K562 (cell line): ENCODE measurements at regions not wholly inside any gene's neighbourhood (a gene's known extent, or its start where the extent isn't known, plus 50 kb on each side); places are given as distances from the start of the nearest gene placed in this dataset.

Experiments
- FUS ChIP-seq: fragments of 200-400 bp; formaldehyde crosslinking; optimal IDR thresholded peaks from 2 replicates; pipeline ENCODE3; 2017; ENCODE audit warnings: low read depth, low read length
- MED1 ChIP-seq: sonication (generic); formaldehyde crosslinking; IDR thresholded peaks from 2 replicates; pipeline ENCODE4 v1.8.1; 2023; ENCODE audit warnings: missing genetic modification reagents, borderline replicate concordance
- MTA1 ChIP-seq: fragments of 450-650 bp; IDR thresholded peaks from 2 replicates; pipeline ENCODE4 v1.6.1; 2017; ENCODE audit warnings: borderline replicate concordance
- MXI1 ChIP-seq: IDR thresholded peaks from 2 replicates; pipeline ENCODE4 v1.6.1; 2011; ENCODE audit warnings: low read depth, mild to moderate bottlenecking, improper control_type of control experiment, low read length
- PCBP1 ChIP-seq: fragments of 200-400 bp; formaldehyde crosslinking; IDR thresholded peaks from 2 replicates; pipeline ENCODE4 v1.6.1; 2018; ENCODE audit warnings: mild to moderate bottlenecking, low read depth, low read length; ENCODE audit not compliant: poor library complexity, severe bottlenecking
- POLR2A ChIP-seq: fragments of 450-650 bp; conservative IDR thresholded peaks from 2 replicates; pipeline ENCODE4 v1.6.1; 2016
- POLR2AphosphoS5 ChIP-seq: IDR thresholded peaks from 2 replicates; pipeline ENCODE4 v1.6.1; 2011; ENCODE audit warnings: mild to moderate bottlenecking, low read depth, low read length, moderate library complexity; ENCODE audit not compliant: control insufficient read depth, insufficient read depth
- XRCC3 ChIP-seq: fragments of 450-650 bp; IDR thresholded peaks from 2 replicates; pipeline ENCODE4 v1.6.1; 2017; ENCODE audit warnings: mild to moderate bottlenecking, moderate library complexity
- ZBTB1 ChIP-seq: sonication (generic); formaldehyde crosslinking; IDR thresholded peaks from 2 replicates; pipeline ENCODE4 v1.8.1; 2023; ENCODE audit warnings: missing genetic modification reagents, low read depth, mild to moderate bottlenecking, borderline replicate concordance
- ZNF124 ChIP-seq: sonication (generic); formaldehyde crosslinking; IDR thresholded peaks from 2 replicates; pipeline ENCODE4 v1.8.1; 2022; ENCODE audit warnings: missing genetic modification reagents
- ZNF707 ChIP-seq: fragments of 250-450 bp; sonication (Bioruptor Pico); conservative IDR thresholded peaks from 2 replicates; pipeline ENCODE4 v1.8.0; 2022; ENCODE audit warnings: inconsistent platforms, mild to moderate bottlenecking, moderate library complexity
- ZNF79 ChIP-seq: fragments of 250-450 bp; sonication (Bioruptor Pico); IDR thresholded peaks from 2 replicates; pipeline ENCODE4 v1.4.0; 2020; ENCODE audit warnings: low read depth, mild to moderate bottlenecking, moderate library complexity
- TF ChIP-seq, protein P1 (sequence below), 3 experiments: IDR thresholded peaks in 2 of 3; conservative IDR thresholded peaks in 1 of 3; 2 replicates each; pipeline ENCODE4 v1.5.1; 2011 to 2012; ENCODE audit warnings: low read length in 3 of 3, mild to moderate bottlenecking in 3 of 3, control low read depth in 2 of 3, improper control_type of control experiment in 1 of 3, inconsistent platforms in 1 of 3, low read depth in 1 of 3, mixed read lengths in 1 of 3, moderate library complexity in 1 of 3; ENCODE audit not compliant: insufficient read depth in 2 of 3

DNA sequence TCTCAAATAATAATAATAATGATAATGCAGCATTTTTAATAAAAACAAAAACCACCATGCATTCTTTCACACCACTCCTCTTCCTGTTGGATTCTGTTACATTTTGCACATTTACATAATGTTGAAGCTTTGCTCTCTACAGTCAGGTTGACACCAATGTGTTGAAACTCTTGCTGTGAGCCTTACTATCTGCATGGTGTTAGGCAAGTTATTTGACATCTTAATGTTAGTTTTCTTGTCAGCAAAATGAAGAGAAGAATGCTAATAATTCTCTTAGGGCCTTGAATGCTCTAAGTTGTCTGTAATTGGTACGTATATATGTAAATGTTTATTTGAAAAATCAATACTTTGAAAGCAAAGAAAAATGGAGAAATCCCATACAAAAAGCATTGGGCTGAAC is 525.5 kb upstream of the PTGER4 start:
- TF ChIP-seq ZBTB1 (CRISPR knock-in tag) = no peak
- TF ChIP-seq MXI1 = no peak
- no peak for TF ChIP-seq XRCC3
- TF ChIP-seq ZNF707 (CRISPR knock-in tag) = no peak
- TF ChIP-seq, protein P1, sequence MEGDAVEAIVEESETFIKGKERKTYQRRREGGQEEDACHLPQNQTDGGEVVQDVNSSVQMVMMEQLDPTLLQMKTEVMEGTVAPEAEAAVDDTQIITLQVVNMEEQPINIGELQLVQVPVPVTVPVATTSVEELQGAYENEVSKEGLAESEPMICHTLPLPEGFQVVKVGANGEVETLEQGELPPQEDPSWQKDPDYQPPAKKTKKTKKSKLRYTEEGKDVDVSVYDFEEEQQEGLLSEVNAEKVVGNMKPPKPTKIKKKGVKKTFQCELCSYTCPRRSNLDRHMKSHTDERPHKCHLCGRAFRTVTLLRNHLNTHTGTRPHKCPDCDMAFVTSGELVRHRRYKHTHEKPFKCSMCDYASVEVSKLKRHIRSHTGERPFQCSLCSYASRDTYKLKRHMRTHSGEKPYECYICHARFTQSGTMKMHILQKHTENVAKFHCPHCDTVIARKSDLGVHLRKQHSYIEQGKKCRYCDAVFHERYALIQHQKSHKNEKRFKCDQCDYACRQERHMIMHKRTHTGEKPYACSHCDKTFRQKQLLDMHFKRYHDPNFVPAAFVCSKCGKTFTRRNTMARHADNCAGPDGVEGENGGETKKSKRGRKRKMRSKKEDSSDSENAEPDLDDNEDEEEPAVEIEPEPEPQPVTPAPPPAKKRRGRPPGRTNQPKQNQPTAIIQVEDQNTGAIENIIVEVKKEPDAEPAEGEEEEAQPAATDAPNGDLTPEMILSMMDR (IDR thresholded peaks at IDR 0.05 in 2 of 3, conservative IDR thresholded peaks at IDR 0.05 in 1 of 3; ENCODE audit: insufficient read depth in 2 of 3, low read depth in 1 of 3, low read length in 3 of 3) = no peak
- TF ChIP-seq POLR2A = no peak
- no peak for TF ChIP-seq ZNF124 (CRISPR knock-in tag)
- TF ChIP-seq PCBP1 = no peak
- no peak for TF ChIP-seq FUS
- no peak for TF ChIP-seq MTA1
- no peak for TF ChIP-seq ZNF79
- no peak for TF ChIP-seq POLR2AphosphoS5
- no peak for TF ChIP-seq MED1
